HCT116 (cell line): ENCODE measurements at regions not wholly inside any gene's neighbourhood (a gene's known extent, or its start where the extent isn't known, plus 50 kb on each side); places are given as distances from the start of the nearest gene placed in this dataset.
"Not testable (repeated sequence)": the region's sequence is repeated elsewhere in the genome, so short reads cannot be mapped to it uniquely, and the experiment has no call there.

ENCODE experiments used
- ATAC-seq: fragments of 200-7000 bp; cut with Tn5 transposase; 2 replicates; pipeline ENCODE4 v1.9.1; 2020; ENCODE audit warnings: mild to moderate bottlenecking, moderate library complexity
- BruUV-seq: library from RNA; stranded (reverse); fragments of 400-500 nt; replicated peaks from 2 replicates; lab custom pipeline; 2021; lab: Mats Ljungman, UMichigan
- CTCF ChIA-PET: fragments of 300-600 bp; sonication (Branson Sonifier 250); formaldehyde crosslinking; loops from one replicate; lab custom pipeline; 2021; ENCODE audit warnings: antibody characterized with exemption; lab: Charles Lee
- POLR2A ChIA-PET: fragments of 300-600, 350-600 bp; sonication (Branson Sonifier 250); formaldehyde crosslinking; loops from one replicate; lab custom pipeline; 2021; ENCODE audit warnings: antibody characterized with exemption; lab: Charles Lee
- RAD21 ChIA-PET, 2 experiments: fragments of 300-600 bp; sonication (Branson Sonifier 250); formaldehyde crosslinking; loops; one replicate each; lab custom pipeline; 2023; ENCODE audit warnings: low total read pairs in 2 of 2; ENCODE audit not compliant: uncharacterized antibody in 2 of 2, unreplicated experiment in 2 of 2, low non-redundant PET in 1 of 2; lab: Charles Lee
- DNase-seq: peaks from one replicate; pipeline ENCODE4 v3.0.0-alpha.2; 2010; ENCODE audit warnings: low read depth, low spot score
- H2AFZ ChIP-seq: fragments of 200-600 bp; shearing (Covaris generic), sonication (generic); 2 replicates; pipeline ENCODE4 v1.6.1; 2017; ENCODE audit warnings: low read depth, mixed run types, mixed read lengths, antibody characterized with exemption, low read length; ENCODE audit not compliant: poor library complexity, severe bottlenecking
- H3K27ac ChIP-seq: 2 replicates; pipeline ENCODE4 v1.5.1; 2012; ENCODE audit warnings: low read depth, low read length
- H3K27me3 ChIP-seq: fragments of 200-600 bp; sonication (generic); 2 replicates; pipeline ENCODE4 v1.6.1; 2016; ENCODE audit warnings: mixed run types, low read length, mixed read lengths; ENCODE audit not compliant: insufficient read depth
- H3K36me3 ChIP-seq, 2 experiments: fragments of 200-500 bp in 1 of 2; fragments of 200-600 bp in 1 of 2; sonication (Bioruptor generic) in 1 of 2; sonication (generic) in 1 of 2; 2 replicates each; pipeline versions ENCODE4 v1.5.1 to v1.6.1; 2014 to 2016; ENCODE audit warnings: low read length in 2 of 2, inconsistent platforms in 1 of 2, mixed read lengths in 1 of 2, mixed run types in 1 of 2; ENCODE audit not compliant: insufficient read depth in 2 of 2, control insufficient read depth in 1 of 2
- H3K4me1 ChIP-seq, 2 experiments: fragments of 200-600 bp in 1 of 2; sonication (generic) in 1 of 2; 2 replicates each; pipeline versions ENCODE4 v1.5.1 to v1.6.1; 2012 to 2017; ENCODE audit warnings: low read length in 2 of 2, inconsistent platforms in 1 of 2, mild to moderate bottlenecking in 1 of 2, mixed read lengths in 1 of 2, mixed run types in 1 of 2, moderate library complexity in 1 of 2; ENCODE audit not compliant: insufficient read depth in 2 of 2, control insufficient read depth in 1 of 2
- H3K4me2 ChIP-seq: fragments of 200-600 bp; sonication (generic); 2 replicates; pipeline ENCODE4 v1.6.1; 2017; ENCODE audit warnings: mixed run types, low read length, mixed read lengths
- H3K4me3 ChIP-seq, 2 experiments: fragments of 200-600 bp in 1 of 2; sonication (generic) in 1 of 2; replicated peaks in 1 of 2; 2 replicates each; pipeline ENCODE4 v1.5.1; 2011 to 2016; ENCODE audit warnings: low read length in 2 of 2, control low read depth in 1 of 2, low read depth in 1 of 2, mild to moderate bottlenecking in 1 of 2, mixed read lengths in 1 of 2, mixed run types in 1 of 2
- H3K79me2 ChIP-seq: fragments of 200-600 bp; sonication (generic); 2 replicates; pipeline ENCODE4 v1.6.1; 2017; ENCODE audit warnings: mild to moderate bottlenecking, mixed run types, low read length, moderate library complexity, mixed read lengths; ENCODE audit not compliant: insufficient read depth
- H3K9ac ChIP-seq: fragments of 200-600 bp; sonication (generic); 2 replicates; pipeline ENCODE4 v1.6.1; 2016; ENCODE audit warnings: low read length, mixed read lengths
- H3K9me2 ChIP-seq: fragments of 200-600 bp; sonication (generic), shearing (Covaris generic); 2 replicates; pipeline ENCODE4 v1.6.1; 2017; ENCODE audit warnings: mixed run types, mild to moderate bottlenecking, moderate library complexity; ENCODE audit not compliant: insufficient read depth
- H3K9me3 ChIP-seq, 2 experiments: fragments of 200-500 bp in 1 of 2; fragments of 200-600 bp in 1 of 2; sonication (Bioruptor generic) in 1 of 2; sonication (generic) in 1 of 2; 2 replicates each; pipeline ENCODE4 v1.6.1; 2014 to 2017; ENCODE audit warnings: low read length in 2 of 2, mixed read lengths in 2 of 2, inconsistent platforms in 1 of 2, low read depth in 1 of 2, mild to moderate bottlenecking in 1 of 2, mixed run types in 1 of 2, moderate library complexity in 1 of 2; ENCODE audit not compliant: control insufficient read depth in 1 of 2, insufficient read depth in 1 of 2
- H4K20me1 ChIP-seq: fragments of 200-600 bp; sonication (generic), shearing (Covaris generic); 2 replicates; pipeline ENCODE4 v1.6.1; 2017; ENCODE audit warnings: mixed run types, mild to moderate bottlenecking, moderate library complexity; ENCODE audit not compliant: insufficient read depth
- CEBPB ChIP-seq: IDR thresholded peaks from 2 replicates; pipeline ENCODE4 v1.6.1; 2012; ENCODE audit warnings: low read depth
- EGR1 ChIP-seq: IDR thresholded peaks from 2 replicates; pipeline ENCODE4 v1.6.1; 2012; ENCODE audit warnings: low read depth
- ELF1 ChIP-seq: IDR thresholded peaks from 2 replicates; pipeline ENCODE4 v1.6.1; 2012; ENCODE audit warnings: low read depth, borderline replicate concordance
- EZH2phosphoT487 ChIP-seq: fragments of 200-600 bp; IDR thresholded peaks from 2 replicates; pipeline ENCODE4 v1.6.1; 2018; ENCODE audit warnings: antibody characterized with exemption, borderline replicate concordance
- MAX ChIP-seq: IDR thresholded peaks from 2 replicates; pipeline ENCODE4 v1.6.1; 2012
- POLR2AphosphoS5 ChIP-seq: IDR thresholded peaks from 2 replicates; pipeline ENCODE4 v1.6.1; 2011; ENCODE audit warnings: mild to moderate bottlenecking, low read depth, low read length, moderate library complexity
- RAD21 ChIP-seq: IDR thresholded peaks from 2 replicates; pipeline ENCODE4 v1.6.1; 2012; ENCODE audit warnings: low read depth, mild to moderate bottlenecking
- SP1 ChIP-seq: IDR thresholded peaks from 2 replicates; pipeline ENCODE4 v1.6.1; 2012; ENCODE audit warnings: low read depth
- SRF ChIP-seq: IDR thresholded peaks from 2 replicates; pipeline ENCODE4 v1.6.1; 2012; ENCODE audit warnings: low read depth
- YY1 ChIP-seq: IDR thresholded peaks from 2 replicates; pipeline ENCODE4 v1.6.1; 2011; ENCODE audit warnings: low read length, low read depth, moderate library complexity, mild to moderate bottlenecking; ENCODE audit not compliant: insufficient replicate concordance; ENCODE audit errors: extremely low read depth
- ZBTB33 ChIP-seq: IDR thresholded peaks from 2 replicates; pipeline ENCODE4 v1.6.1; 2011; ENCODE audit warnings: mild to moderate bottlenecking, low read length, moderate library complexity; ENCODE audit not compliant: insufficient replicate concordance; ENCODE audit errors: extremely low read depth
- ZFX ChIP-seq: fragments of 450-650 bp; IDR thresholded peaks from 2 replicates; pipeline ENCODE4 v1.6.1; 2017
- ZNF274 ChIP-seq: fragments of 200-500 bp; sonication (Bioruptor generic); IDR thresholded peaks from 2 replicates; pipeline ENCODE4 v1.6.1; 2014; ENCODE audit warnings: mild to moderate bottlenecking, low read depth, low read length, inconsistent platforms
- intact Hi-C: fragments of 100-400 bp; cut with micrococcal nuclease; formaldehyde crosslinking; loops from 2 replicates; pipeline ENCODE4 v1.10.0; 2022
- TF ChIP-seq, protein P1 (sequence below), 3 experiments: fragments of 200-600 bp in 1 of 3; sonication (generic) in 1 of 3; IDR thresholded peaks in 2 of 3; conservative IDR thresholded peaks in 1 of 3; 2 replicates each; pipeline ENCODE4 v1.5.1; 2012 to 2017; ENCODE audit warnings: low read depth in 2 of 3, low read length in 2 of 3, antibody characterized with exemption in 1 of 3, borderline replicate concordance in 1 of 3, control low read depth in 1 of 3, mild to moderate bottlenecking in 1 of 3, mixed read lengths in 1 of 3, mixed run types in 1 of 3, moderate library complexity in 1 of 3; ENCODE audit not compliant: insufficient read depth in 1 of 3

DNA sequence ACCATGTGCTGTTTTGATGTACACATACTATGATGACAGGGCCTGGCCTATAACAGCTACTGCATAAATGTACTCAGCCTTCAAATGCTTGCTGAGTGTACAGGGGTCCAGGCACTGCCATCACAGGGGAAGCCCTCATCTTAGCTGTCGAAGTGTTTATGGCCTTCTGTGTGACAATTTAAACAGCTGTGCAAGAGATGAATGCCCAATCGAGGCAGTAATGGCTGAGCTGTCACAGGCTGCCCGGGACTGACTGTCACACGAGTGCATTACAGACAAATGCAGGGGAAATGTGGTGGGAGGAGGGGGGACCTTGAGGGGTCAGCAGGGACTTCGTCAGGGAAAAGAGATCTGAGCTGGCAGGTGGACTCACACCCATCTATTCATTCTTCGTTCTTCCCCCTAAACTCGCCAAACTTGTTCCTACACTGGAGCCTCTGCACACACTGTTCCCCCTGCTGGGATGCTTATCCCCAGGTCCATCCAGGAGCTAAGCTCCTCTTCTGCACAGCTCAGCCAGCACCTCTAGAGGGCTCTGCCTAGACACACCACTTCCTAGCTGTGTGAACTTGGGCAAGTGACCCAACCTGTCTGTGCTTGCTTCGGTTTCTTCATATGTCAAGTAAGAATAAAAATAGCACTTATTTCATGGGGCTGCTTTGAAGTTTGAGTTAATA lies 156.2 kb upstream of the IQSEC1 start (continued):
- TF ChIP-seq EGR1 (no peak), POLR2AphosphoS5 (0 out of 2 replicates have a peak, but pooled peaks have one; percentile 17), EZH2phosphoT487 (no peak), YY1 (peak; percentile 41), CEBPB (no peak), RAD21 (peak; percentile 74), ZFX (no peak), ZNF274 (no peak), ELF1 (no peak; the same call in 1 of the 2 replicates), SRF (no peak)
- TF ChIP-seq, all 23 proteins: peak for 6

DNA sequence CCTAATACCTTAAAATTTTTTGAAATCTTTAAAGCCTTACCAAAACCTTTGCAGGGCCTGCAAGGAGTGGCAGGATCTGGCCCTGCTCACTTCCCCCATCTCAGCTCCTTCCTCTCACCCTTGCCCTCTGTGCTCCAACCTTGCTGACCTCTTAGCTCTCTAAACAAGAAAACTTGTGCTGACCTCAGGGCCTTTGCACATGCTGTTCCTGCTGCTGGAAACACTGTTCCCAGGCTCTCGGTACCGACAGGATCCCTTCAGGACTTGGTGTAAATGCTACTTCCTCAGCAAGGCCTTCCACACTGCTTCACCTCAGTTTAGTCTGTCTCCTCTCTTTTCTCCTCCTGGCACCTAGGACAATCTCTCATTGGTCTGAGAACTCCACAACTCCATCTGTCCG lies 155.4 kb upstream of the IQSEC1 start:
- intact Hi-C loops, result no loop called here
- H3K4me1 ChIP-seq, result peaks cover 0 to 9% of the 10 kb centered on the region in 2 experiments; a peak in 2 of 4 replicates
- no peak overlapping the region for H3K9ac ChIP-seq
- H3K4me2 ChIP-seq, result no peak overlapping the region
- H3K9me2 ChIP-seq, result no peaks in the 10 kb centered on the region
- H3K9me3 ChIP-seq, result no peaks in the 10 kb centered on the region
- BruUV-seq, result no TSS peak
- no peak overlapping the region for H3K27ac ChIP-seq
- TF ChIP-seq ZNF274 (no peak), ZBTB33 (no peak), MAX (no peak), RAD21 (no peak), ELF1 (no peak), SP1 (no peak), SRF (no peak)
- TF ChIP-seq, protein P1, sequence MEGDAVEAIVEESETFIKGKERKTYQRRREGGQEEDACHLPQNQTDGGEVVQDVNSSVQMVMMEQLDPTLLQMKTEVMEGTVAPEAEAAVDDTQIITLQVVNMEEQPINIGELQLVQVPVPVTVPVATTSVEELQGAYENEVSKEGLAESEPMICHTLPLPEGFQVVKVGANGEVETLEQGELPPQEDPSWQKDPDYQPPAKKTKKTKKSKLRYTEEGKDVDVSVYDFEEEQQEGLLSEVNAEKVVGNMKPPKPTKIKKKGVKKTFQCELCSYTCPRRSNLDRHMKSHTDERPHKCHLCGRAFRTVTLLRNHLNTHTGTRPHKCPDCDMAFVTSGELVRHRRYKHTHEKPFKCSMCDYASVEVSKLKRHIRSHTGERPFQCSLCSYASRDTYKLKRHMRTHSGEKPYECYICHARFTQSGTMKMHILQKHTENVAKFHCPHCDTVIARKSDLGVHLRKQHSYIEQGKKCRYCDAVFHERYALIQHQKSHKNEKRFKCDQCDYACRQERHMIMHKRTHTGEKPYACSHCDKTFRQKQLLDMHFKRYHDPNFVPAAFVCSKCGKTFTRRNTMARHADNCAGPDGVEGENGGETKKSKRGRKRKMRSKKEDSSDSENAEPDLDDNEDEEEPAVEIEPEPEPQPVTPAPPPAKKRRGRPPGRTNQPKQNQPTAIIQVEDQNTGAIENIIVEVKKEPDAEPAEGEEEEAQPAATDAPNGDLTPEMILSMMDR (IDR thresholded peaks at IDR 0.05 in 2 of 3, conservative IDR thresholded peaks at IDR 0.05 in 1 of 3; ENCODE audit: borderline replicate concordance in 1 of 3, insufficient read depth in 1 of 3, low read depth in 2 of 3, low read length in 2 of 3), result no peak
- H3K79me2 ChIP-seq, result no peaks in the 10 kb centered on the region
- RAD21 ChIA-PET, result no interaction called here
- H3K27me3 ChIP-seq, result no peaks in the 10 kb centered on the region
- CTCF ChIA-PET, result interaction anchor here (2.4 to 3.3 kb wide), 2 partner anchors 13 to 19 kb away, joined by 10 to 11 read pairs; no protein-coding TSS in a partner anchor
- POLR2A ChIA-PET, result no interaction called here
- ATAC-seq, result no peak
- no peak overlapping the region for H2AFZ ChIP-seq
- no peak for DNase-seq
- no peaks in the 10 kb centered on the region for H4K20me1 ChIP-seq
- no peak overlapping the region for H3K4me3 ChIP-seq
- no peaks in the 10 kb centered on the region for H3K36me3 ChIP-seq

GRCh38 chr3:13228169-13228568 lies 154.9 kb upstream of the IQSEC1 start:
- H3K9ac ChIP-seq, H3K79me2 ChIP-seq, H3K27ac ChIP-seq, CTCF ChIA-PET, H4K20me1 ChIP-seq, H3K9me2 ChIP-seq, intact Hi-C loops, ATAC-seq, H3K4me2 ChIP-seq, RAD21 ChIA-PET, H3K9me3 ChIP-seq, DNase-seq, H3K4me3 ChIP-seq, POLR2A ChIA-PET, H2AFZ ChIP-seq, BruUV-seq, H3K36me3 ChIP-seq, H3K27me3 ChIP-seq: not testable (repeated sequence)
- H3K4me1 ChIP-seq, result peaks cover 0 to 12% of the 10 kb centered on the region in 2 experiments; a peak in 2 of 4 replicates
